ENCODE measurements at regions not wholly inside any gene's neighbourhood (a gene's known extent, or its start where the extent isn't known, plus 50 kb on each side); places are given as distances from the start of the nearest gene placed in this dataset.

DNA sequence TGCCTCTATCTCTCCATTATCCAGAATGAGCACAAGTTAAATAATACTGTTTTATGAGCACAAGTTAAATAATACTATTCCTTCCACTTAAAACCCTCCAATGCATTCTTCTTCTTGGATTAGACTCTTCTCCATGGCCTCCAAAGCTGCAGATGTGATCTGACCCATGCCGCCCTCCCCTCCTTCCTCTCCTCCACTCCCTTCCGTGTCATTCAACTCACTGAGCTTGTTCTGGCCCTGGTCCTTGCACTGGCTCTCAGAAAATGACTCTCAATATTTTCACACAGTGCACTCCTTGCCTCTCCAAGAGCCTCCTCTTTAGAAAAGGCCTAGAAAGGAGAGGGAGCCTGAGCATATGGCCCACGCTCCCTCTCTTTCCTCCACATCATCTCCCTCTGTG lies 125.0 kb upstream of the CD93 start (continued):
- no peak for TF ChIP-seq ZNF197 (CRISPR knock-in tag; IDR thresholded peaks at IDR 0.05; ENCODE audit: low read depth)
- TF ChIP-seq, protein P1, sequence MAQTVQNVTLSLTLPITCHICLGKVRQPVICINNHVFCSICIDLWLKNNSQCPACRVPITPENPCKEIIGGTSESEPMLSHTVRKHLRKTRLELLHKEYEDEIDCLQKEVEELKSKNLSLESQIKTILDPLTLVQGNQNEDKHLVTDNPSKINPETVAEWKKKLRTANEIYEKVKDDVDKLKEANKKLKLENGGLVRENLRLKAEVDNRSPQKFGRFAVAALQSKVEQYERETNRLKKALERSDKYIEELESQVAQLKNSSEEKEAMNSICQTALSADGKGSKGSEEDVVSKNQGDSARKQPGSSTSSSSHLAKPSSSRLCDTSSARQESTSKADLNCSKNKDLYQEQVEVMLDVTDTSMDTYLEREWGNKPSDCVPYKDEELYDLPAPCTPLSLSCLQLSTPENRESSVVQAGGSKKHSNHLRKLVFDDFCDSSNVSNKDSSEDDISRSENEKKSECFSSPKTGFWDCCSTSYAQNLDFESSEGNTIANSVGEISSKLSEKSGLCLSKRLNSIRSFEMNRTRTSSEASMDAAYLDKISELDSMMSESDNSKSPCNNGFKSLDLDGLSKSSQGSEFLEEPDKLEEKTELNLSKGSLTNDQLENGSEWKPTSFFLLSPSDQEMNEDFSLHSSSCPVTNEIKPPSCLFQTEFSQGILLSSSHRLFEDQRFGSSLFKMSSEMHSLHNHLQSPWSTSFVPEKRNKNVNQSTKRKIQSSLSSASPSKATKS (CRISPR knock-in tag; IDR thresholded peaks at IDR 0.05) = no peak
- TF ChIP-seq, protein P2, sequence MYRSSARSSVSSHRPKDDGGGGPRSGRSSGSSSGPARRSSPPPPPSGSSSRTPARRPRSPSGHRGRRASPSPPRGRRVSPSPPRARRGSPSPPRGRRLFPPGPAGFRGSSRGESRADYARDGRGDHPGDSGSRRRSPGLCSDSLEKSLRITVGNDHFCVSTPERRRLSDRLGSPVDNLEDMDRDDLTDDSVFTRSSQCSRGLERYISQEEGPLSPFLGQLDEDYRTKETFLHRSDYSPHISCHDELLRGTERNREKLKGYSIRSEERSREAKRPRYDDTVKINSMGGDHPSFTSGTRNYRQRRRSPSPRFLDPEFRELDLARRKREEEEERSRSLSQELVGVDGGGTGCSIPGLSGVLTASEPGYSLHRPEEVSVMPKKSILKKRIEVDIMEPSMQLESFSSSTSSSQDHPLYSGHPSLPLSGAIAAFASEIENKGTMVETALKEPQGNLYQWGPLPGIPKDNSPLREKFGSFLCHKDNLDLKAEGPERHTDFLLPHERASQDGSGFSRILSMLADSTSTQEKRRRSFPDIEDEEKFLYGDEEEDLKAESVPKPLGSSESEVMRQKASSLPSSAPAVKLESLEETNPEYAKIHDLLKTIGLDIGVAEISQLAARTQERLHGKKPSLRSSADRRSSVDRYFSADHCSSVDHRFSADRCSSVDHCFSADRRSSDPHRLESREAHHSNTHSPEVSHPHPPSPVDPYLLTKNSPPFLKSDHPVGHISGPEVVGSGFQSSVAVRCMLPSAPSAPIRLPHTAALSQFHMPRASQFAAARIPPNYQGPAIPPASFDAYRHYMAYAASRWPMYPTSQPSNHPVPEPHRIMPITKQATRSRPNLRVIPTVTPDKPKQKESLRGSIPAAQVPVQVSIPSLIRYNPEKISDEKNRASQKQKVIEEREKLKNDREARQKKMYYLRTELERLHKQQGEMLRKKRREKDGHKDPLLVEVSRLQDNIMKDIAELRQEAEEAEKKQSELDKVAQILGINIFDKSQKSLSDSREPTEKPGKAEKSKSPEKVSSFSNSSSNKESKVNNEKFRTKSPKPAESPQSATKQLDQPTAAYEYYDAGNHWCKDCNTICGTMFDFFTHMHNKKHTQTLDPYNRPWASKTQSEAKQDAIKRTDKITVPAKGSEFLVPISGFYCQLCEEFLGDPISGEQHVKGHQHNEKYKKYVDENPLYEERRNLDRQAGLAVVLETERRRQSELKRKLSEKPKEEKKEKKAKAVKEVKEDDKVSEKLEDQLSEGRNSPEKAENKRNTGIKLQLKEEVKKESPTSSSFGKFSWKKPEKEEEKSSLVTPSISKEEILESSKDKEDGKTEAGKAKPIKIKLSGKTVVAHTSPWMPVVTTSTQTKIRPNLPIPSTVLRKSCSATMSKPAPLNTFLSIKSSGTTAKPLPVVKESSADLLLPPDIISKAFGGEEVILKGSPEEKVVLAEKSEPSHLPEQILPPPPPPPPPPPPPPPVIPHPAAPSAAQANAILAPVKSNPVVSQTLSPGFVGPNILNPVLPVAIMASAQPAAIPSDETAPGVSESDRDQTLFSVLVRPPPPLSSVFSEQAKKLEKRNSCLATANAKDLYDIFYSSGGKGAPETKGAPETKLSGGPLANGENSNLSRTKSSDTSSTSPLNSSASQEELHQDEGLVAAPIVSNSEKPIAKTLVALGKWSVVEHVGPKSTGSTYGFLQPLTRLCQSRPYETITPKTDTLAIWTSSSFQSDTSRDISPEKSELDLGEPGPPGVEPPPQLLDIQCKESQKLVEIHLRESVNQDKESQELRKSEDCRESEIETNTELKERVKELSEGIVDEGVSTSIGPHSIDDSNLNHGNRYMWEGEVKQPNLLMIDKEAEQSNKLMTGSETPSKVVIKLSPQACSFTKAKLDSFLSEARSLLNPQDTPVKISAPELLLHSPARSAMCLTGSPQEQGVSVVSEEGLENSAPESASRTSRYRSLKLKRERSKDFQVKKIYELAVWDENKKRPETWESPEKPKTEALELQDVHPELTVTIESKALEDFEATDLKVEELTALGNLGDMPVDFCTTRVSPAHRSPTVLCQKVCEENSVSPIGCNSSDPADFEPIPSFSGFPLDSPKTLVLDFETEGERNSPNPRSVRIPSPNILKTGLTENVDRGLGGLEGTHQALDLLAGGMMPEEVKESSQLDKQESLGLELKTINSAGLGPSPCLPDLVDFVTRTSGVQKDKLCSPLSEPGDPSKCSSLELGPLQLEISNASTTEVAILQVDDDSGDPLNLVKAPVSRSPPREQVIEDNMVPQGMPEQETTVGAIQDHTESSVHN (IDR thresholded peaks at IDR 0.05; ENCODE audit: borderline replicate concordance in 1 of 2, low read depth in 1 of 2) = no peak
- TF ChIP-seq KDM5B (IDR thresholded peaks at IDR 0.05; ENCODE audit: insufficient replicate concordance, low read depth, low read length) = no peak
- TF ChIP-seq, protein P3, sequence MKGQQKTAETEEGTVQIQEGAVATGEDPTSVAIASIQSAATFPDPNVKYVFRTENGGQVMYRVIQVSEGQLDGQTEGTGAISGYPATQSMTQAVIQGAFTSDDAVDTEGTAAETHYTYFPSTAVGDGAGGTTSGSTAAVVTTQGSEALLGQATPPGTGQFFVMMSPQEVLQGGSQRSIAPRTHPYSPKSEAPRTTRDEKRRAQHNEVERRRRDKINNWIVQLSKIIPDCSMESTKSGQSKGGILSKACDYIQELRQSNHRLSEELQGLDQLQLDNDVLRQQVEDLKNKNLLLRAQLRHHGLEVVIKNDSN (CRISPR knock-in tag; IDR thresholded peaks at IDR 0.05) = no peak
- no peak for TF ChIP-seq SPI1 (IDR thresholded peaks at IDR 0.05; ENCODE audit: borderline replicate concordance, low read depth, low read length)
- no peak for TF ChIP-seq NFIC (IDR thresholded peaks at IDR 0.05)
- no peak for TF ChIP-seq ZNF212 (CRISPR knock-in tag; IDR thresholded peaks at IDR 0.05)
